HG03280 (cell line): ENCODE measurements at regions not wholly inside any gene's neighbourhood (a gene's known extent, or its start where the extent isn't known, plus 50 kb on each side); places are given as distances from the start of the nearest gene placed in this dataset.

Experiments
- ATAC-seq: cut with Tn5 transposase; IDR thresholded peaks from one replicate; pipeline ENCODE4 v1.9.1; 2021; ENCODE audit warnings: mild to moderate bottlenecking, moderate library complexity; ENCODE audit not compliant: unreplicated experiment

DNA sequence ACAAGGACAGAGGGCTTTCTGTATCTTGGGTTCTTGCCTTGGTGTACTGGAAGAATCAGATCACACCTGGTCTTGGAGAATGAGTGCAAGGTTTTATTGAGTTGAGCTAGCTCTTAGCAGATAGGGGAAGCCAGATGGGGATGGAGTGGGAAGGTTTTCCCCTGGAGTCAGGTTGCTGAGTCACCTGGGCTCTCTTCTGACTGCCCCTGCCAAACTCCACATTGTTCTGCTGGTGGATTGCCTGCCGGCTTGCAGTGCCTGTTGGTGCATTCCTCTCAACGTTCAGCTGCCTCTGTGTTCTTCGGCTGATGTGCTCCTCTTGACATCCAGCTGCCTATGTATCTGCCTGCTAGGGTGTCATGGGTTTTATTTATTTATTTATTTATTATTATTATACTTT lies 1431.1 kb downstream of the CDH8 start:
- ATAC-seq = no peak

DNA sequence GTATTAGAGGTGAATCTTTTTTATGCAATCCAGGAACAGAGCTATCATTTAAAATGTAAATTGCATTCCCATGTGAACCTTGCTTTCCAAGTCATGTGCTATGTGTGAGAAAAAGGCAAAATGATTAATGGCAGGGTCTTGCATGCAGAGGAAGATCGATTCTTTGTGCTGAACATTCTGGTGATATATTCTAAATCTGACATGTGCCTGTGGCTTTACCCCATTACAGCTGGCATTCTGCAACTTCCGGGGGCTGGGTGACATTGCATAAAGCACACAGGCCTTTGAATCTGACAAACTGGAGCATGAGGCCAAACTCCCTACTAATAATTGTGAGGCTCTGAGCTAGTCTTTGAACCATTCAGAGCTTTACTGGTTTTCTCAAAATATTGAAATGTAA lies 1449.7 kb downstream of the CDH8 start:
- no peak for ATAC-seq

DNA sequence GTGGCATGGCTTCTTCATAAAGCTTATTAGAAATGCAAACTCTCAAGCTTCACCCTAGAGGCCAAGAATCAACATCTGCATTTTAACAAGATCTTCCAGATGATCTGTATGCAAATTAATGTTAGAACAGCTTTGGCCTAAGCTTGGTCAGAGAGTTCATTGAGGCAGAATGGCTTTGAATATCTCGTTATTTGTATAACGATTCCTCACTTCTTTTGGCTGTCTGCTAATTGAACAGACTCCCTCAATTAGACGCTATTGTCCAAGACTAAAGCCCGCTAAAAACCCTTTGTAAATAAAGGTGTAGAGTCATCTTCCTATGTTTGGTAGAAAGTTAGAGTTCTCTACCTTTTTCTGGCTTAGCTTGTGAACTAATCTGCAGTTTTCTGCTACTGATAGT lies 1453.7 kb downstream of the CDH8 start:
- ATAC-seq = no peak

DNA sequence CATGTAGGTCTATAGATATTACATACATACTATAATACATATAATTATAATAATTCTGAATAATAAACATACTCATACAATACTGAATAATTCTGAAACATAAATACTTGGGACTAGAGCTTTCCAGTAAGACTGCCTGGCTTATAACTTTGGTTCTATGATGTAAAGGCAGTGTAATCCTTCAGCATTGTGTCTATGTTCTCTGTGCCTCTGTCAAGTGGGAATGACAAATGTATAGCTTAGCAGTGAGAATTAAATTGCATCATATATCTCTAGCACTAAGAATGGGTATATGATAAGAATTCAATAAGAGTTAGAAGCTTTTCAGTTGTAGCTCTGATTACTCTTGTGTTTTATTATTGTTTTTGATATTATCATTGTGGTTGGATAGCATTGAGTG lies 1469.3 kb downstream of the CDH8 start:
- ATAC-seq = no peak

DNA sequence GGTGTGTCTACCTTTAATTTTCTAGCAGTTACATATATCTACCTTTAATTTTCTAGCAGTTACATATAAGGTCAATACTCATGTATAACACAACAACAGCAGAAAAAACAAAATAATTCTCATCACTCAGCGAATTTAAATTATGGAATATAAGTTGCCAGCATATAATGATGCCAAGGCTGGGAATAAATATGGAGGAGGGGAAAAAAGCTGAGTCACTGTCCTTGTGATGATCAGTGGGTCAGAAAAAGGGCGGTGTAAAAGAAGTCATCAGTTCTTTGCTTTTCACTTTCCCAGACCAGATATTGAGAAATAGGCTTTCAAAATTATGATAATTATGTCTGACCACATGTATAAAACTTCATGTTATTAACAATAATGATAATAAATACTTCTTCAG lies 1471.7 kb downstream of the CDH8 start:
- no peak for ATAC-seq

DNA sequence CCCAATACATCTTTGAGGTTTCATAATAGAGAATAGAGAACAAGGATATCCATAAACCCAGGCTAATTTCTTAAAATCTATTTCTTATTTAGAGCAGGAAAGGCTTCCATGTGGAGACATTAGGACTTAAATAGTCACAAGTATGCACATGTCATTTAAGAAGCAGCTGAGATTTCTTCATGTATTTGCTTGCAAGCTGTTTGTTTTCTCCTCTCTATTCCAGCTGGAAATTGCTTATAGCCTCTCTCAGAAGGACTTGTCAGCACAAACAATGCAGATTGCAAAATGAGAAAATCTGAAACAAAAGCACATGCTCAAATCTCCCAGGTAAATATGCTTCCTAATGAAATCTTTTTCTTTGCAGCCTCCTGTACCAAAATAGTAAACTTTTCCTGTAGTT lies 1473.1 kb downstream of the CDH8 start:
- ATAC-seq = no peak

DNA sequence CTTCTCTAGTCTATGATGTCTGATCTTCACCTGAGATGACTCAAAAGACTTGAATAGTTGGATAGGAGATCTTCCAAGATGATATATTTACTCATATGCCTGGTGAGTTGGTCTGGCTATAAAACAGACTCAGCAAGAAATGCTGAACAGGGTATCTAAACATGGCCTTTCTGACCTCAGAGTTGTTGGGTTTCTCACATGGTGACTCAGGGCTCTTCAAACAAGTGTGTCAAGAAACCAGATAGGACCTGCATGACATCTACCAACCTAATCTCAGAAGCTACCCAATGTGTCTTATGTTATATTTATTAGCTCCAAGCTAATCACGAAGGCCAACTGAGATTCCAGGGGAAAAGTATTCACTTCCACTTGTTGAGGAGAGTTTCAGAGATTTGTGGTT lies 1477.3 kb downstream of the CDH8 start:
- no peak for ATAC-seq

DNA sequence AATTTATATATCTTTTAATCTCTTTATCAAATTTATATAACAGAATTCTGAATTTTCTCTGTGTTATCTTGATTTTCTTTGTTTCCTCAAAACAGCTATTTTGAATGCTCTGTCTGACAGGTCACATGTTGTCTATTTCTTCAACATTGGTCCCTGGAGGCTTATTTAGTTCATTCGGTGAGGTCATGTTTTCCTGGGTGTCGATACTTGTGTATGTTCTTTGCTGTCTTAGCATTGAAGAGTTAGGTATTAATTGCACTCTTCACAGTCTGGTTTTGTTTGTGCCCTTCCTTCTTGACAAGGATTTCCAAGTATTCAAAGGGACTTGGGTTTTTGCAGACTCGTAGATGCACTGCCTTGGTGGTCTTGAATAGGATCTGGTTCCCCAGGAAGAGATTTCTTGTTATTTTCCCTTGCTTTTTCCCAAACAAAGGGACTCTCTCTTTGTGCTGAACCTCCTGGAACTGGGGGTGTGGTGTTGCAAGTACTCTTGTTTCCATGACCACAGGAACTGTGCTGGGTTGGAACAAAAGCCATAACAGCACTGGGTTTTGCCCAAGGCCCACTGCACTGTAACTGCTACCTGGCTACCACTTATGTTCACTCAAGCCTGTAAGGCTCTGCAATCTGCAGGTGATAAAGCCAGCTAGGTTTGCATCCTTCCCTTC lies 1483.0 kb downstream of the CDH8 start:
- ATAC-seq = no peak

DNA sequence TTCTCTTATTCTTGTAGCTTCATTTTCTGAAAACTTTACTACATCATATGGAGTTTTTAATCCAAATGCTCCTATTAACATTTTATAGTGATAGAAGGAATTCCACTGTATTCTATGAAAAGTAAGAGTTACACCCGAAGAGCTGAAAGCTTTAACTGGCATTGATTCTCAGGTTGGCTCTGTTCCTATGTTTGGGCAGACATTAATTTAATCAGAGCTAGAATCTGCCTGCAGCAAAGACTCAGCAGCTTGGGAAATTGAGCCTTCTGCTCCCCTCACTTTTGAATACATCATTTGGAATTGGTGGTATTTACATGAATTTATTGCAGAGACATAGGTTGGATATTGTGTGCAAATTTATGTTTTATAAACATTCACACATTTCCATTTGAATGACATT lies 1494.7 kb downstream of the CDH8 start:
- ATAC-seq = no peak

DNA sequence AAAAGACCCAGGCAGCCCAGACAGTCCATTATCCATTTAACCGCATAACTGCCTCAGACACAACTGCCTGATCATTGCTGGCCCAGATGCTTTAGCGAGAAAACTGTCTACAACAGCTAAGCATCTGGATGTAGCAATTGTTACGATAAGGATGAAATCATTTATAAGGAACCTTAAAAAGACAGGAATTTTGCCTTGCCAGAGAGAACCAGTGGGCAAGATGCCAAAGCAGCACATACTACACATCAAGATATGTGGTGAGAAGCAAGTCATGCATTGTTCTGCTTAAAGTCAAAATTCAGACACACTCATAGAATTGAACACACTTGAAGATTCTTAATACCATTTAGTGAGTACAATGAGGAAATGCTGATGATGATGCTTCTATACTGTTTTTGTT lies 1525.3 kb downstream of the CDH8 start:
- no peak for ATAC-seq

DNA sequence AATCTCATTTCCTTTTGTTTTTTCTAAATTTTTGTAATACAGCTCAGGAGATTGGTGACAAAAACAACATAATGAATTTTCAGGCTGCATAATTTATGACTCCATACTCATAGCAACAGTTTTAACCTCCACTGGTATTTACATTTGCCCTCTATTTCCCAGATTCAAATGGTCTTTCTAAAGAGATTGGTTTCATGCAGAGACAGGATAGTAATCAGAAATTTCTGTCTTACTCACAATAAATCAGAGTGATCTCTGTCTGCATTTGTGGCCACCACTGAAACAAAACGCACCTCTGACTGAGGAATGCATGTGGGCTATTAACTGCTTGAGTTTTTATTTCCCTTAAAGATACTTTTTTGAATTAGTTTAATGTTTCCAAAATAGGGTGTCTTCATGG lies 1526.0 kb downstream of the CDH8 start:
- ATAC-seq = no peak

DNA sequence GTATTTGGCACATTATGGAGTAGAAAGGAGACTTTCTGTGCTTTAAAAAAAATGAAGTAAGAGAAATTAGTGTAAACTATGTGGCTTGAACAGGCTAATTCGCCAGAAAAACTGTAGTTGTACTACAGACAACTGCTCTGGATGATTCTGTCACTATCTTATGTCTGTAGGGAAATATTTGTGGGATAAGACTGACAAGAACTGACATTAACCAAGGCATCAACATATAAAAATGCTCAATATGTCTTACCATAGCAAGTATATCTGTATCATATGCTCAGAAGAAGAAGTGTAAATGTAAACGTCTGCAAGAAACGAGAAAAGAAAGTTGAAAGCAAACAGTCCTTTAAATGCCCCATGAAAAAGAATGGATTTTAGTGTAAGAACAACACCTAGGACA lies 1545.0 kb downstream of the CDH8 start:
- no peak for ATAC-seq

DNA sequence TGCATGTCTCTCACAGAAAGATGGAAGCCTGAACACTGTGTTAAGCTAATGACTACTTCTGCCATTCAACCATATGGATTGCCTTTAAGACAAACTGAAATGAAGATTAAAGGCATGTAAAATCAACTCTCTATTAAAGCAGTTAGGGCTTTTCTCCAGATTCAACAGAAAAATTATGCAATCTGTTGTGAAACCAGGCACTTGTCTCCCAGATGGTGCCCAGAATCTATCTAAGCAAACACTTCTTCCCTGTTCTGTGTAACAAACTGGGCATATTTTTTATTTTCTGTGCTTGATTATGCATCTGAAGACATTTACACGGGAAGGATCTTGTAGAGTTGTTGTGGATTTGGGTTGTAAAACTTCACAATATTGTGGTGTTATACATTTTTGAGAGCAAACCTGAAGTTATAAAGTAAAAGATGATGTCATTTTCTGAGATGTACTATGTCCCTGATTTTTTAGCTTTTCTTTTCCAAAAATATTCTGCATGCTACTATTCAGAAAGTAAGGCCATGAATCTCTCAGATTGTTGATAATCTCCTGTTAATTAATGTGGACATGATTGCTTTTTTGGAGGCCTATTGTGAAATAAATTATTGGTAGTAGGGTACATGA lies 1550.3 kb downstream of the CDH8 start:
- ATAC-seq = no peak

DNA sequence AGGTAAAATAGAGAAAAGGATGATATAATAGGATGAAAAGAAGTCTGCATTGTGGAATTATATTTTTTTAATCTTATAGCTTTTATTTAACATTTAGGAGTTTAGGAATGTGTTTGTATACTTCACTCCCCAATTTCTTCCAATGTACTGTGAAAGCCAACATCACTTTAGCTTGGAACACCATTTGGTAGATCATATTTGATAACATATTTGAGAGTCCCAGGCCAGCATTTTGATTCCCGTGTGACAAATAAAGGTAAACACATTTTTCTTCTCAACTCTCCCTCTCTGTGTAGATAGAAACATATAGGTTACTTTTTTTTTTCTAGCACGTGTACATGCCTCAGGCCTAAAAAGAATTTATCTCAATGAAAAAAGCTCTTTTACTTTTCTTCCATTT lies 1551.3 kb downstream of the CDH8 start:
- no peak for ATAC-seq

DNA sequence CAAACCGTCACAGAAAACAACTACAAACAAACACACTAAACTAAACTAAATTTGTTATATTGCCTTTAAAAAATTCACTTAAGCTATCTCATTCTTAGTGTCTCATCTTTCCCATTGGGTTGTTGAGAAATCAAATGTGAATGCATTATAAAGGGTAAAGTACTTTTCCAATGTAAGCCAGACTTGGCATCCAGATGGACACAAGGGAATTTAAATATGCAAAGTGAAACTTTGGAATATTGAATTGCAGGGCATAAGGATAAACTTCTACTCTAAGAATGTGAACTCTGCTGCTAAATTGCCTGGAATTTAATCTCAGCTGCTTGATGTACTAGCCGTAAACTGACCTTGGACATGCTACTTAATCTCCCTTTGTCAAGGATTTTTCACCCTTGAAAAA lies 1554.6 kb downstream of the CDH8 start:
- no peak for ATAC-seq

DNA sequence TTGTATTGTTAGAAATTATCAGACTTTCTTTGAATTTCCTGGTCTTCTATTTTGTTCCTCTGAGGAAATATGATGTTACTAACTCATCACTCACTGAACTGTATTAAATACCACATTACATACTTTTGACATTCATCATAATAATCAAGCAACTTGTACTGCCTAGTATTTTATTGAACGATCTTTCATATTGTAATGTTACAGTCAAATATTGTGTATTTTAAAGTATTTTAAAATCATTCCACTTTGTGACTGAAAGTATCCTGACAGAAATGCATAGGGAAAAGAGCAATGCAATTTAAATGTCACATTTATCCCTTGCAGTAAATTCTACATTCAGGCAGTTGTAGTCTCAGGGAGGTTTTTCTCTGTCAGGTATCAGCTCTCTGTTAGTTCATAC lies 1557.4 kb downstream of the CDH8 start:
- no peak for ATAC-seq

DNA sequence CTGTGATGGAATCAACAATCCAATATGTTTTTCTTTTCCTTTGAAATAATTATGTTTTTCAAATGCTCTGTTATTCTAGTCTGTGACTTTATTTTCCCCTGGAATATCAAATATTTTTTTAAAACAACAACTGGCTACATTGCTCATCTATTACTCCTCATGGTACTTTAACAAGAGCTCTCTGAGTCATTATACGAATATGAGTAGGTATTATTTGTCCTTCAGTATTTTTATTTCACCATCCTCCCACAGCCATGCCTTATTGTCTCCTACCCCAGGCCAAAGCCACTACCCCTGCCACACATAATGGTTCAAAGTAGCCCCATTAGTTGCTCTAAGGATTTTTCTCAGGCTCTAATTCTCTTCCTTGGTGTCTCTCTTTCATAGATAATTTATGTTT lies 1572.3 kb downstream of the CDH8 start:
- ATAC-seq = no peak

DNA sequence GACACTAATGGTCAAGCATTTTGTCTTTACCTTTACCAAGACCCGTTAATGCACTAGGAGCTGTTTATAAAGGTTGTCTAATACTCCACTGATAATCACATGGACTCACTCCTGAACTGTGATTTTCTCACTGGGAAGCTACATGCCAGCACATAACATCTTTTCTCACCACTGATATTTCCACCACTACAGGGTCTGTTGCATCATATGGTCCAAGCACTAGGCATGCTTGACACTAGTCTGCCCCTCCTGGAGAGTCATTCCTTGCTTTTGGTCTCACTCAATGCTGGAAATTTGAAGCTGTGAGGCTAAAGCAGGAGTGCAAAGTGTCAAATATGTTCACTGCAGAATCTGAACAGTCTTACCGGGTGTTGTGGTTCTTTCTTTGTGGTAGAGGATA lies 1576.8 kb downstream of the CDH8 start:
- no peak for ATAC-seq

DNA sequence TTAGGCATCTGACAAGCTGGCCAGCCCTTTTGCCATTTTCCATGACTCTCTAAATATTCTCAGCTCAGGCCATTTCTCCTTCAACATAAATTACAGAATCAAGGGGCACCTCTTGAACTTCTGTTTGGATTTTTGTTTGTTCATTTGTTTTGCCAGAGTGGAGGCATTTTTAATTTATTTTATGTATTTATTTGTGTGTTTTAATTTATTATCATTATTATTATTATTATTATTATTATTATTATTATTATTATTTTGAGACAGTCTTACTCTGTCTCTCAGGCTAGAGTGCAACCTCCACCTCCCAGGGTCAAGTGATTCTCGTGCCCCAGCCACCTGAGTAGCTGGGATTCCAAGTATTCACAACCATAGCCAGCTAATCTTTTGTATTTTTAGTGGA lies 1578.0 kb downstream of the CDH8 start:
- ATAC-seq = no peak

DNA sequence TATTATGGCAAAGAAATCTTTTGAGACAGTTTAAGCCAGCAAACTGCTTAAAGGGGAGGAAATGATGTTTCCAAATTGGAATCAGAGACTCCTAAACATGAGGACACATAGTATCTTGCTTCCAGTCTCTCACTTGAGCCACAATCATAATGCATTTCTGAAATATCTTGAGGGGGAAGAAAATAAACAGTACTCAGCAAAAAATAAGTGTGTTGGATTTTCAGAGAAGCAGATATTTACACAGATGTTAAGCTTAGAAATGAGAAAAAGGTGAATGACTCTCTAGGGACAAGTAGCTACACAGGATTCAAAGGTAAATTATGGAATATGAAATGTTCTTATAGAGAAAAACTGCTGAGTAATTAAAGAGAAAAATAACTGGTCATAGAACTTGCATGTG lies 1583.6 kb downstream of the CDH8 start:
- no peak for ATAC-seq

DNA sequence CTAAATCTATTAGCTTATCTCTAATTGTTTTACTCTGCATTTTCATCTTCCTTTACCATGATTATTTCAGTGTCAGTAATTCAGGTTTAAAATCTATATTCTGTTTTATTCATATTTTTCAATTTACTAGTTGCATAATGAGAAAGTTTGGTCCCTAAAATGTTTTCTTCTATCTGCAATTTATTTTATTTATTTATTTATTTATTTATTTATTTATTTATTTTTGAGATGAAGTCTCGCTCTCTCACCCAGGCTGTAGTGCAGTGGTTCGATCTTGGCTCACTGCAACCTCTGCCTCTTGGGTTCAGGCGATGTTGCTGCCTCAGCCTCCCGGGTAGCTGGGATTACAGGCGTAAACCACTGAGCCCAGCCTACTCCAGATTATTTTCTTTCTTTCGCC lies 1597.3 kb downstream of the CDH8 start:
- no peak for ATAC-seq

DNA sequence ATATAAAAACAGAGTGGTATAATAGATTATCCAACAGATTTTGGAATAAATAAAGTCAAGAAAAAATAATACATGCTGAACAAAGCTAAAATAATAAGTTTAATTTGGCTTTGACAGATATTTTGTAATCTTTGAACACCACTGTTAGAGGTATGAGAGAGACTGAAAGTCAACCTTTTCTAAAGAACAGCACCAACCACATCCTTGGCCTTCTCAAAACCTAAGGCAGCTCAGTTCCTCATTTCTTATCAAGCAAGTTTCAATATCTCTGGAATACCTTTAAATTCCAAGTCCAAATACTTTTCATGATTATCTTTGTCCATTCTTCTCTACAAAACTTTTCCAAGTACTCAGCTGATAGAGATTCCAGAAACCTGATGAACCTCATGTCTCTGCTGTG lies 1603.8 kb downstream of the CDH8 start:
- no peak for ATAC-seq

DNA sequence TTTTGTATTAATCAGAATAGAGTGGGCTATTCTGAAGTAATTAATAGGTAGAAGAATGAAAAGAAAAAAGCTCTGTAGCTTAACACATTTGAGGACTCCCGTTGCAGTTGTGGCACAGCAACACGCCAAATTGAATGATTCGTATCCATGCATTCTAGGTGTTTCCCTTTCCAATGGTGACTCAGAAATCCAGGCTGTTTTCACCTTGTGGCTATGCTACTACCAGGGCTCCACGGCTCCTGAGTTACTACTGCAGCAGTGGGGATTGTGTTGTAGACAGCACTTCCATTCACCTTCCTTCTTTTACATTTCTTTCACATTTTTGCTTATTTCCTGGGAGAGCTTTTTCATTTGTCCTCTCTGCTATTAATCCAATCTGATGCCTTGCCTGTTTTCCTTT lies 1616.4 kb downstream of the CDH8 start:
- no peak for ATAC-seq
